Activated CD8-positive, alpha-beta T cell treated with anti-CD3 and anti-CD28 coated beads for 36 hours (primary cell): ENCODE measurements at regions not wholly inside any gene's neighbourhood (a gene's known extent, or its start where the extent isn't known, plus 50 kb on each side); places are given as distances from the start of the nearest gene placed in this dataset.

Source experiments
- ATAC-seq: fragments of 200-7000 bp; cut with Tn5 transposase; one replicate; pipeline ENCODE4 v1.10.0; 2021; ENCODE audit warnings: mild to moderate bottlenecking, moderate library complexity
- CTCF ChIA-PET: fragments of 350-600 bp; sonication (Branson Sonifier 250); formaldehyde crosslinking; loops from one replicate; lab custom pipeline; 2021; ENCODE audit warnings: antibody characterized with exemption; lab: Charles Lee
- POLR2A ChIA-PET: fragments of 350-600 bp; sonication (Branson Sonifier 250); formaldehyde crosslinking; loops from one replicate; lab custom pipeline; 2021; ENCODE audit warnings: antibody characterized with exemption; lab: Charles Lee
- DNase-seq: peaks from one replicate; pipeline ENCODE4 v3.0.0-alpha.2; 2020
- H3K27ac Mint-ChIP-seq: one replicate; pipeline ENCODE4 v1.8.0; 2021; ENCODE audit warnings: mild to moderate bottlenecking, mixed read lengths
- H3K27me3 Mint-ChIP-seq: one replicate; pipeline ENCODE4 v1.8.0; 2021; ENCODE audit warnings: mixed read lengths
- H3K36me3 Mint-ChIP-seq: one replicate; pipeline ENCODE4 v1.8.0; 2021; ENCODE audit warnings: low read depth, mixed read lengths
- H3K4me1 Mint-ChIP-seq: one replicate; pipeline ENCODE4 v1.8.0; 2021; ENCODE audit warnings: low read depth, mixed read lengths
- H3K4me3 Mint-ChIP-seq: one replicate; pipeline ENCODE4 v1.8.0; 2021; ENCODE audit warnings: mild to moderate bottlenecking, moderate library complexity, mixed read lengths
- H3K9me3 Mint-ChIP-seq: one replicate; pipeline ENCODE4 v1.8.0; 2021; ENCODE audit warnings: mixed read lengths
- intact Hi-C: fragments of 100-400 bp; cut with micrococcal nuclease; formaldehyde crosslinking; loops from one replicate; pipeline ENCODE4 v1.10.0; 2022
- TF ChIP-seq, protein P1 (sequence below): fragments of 200-600 bp; IDR thresholded peaks from one replicate; pipeline ENCODE4 v1.8.0; 2022; ENCODE audit warnings: antibody characterized with exemption, mild to moderate bottlenecking

DNA sequence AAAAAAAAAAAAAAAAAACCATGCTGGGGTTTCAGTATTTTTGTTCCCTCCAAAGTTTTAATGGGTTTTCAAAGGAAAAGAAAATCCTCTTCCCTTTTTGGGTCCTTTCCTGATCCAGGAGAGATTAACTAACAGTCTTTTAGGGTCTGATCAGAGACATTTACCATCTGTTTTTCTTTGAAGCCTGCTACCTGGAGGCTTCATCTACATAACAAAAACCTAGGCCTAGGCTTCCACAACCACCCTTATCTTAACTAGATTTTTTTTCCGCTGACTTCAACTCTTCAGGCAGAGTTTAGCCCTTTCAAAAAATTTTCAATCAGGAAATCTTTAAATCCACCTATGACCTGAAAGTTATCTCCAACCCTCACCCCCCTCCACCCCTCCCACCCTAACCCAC is 154.7 kb downstream of the MBD2 start:
- intact Hi-C loops: no loop called here
- Mint-ChIP-seq H3K9me3 (peaks cover 3% of the 10 kb centered on the region), H3K27ac (no peak overlapping the region), H3K4me1 (no peaks in the 10 kb centered on the region), H3K27me3 (peaks cover 2% of the 10 kb centered on the region), H3K4me3 (no peak overlapping the region), H3K36me3 (no peaks in the 10 kb centered on the region)
- ChIA-PET POLR2A (no interaction called here), CTCF (interaction anchor here (1.4 kb wide), 1 partner anchor 50 kb away, joined by 4 read pairs; no protein-coding TSS in a partner anchor)
- DNase-seq: no peak
- TF ChIP-seq, protein P1, sequence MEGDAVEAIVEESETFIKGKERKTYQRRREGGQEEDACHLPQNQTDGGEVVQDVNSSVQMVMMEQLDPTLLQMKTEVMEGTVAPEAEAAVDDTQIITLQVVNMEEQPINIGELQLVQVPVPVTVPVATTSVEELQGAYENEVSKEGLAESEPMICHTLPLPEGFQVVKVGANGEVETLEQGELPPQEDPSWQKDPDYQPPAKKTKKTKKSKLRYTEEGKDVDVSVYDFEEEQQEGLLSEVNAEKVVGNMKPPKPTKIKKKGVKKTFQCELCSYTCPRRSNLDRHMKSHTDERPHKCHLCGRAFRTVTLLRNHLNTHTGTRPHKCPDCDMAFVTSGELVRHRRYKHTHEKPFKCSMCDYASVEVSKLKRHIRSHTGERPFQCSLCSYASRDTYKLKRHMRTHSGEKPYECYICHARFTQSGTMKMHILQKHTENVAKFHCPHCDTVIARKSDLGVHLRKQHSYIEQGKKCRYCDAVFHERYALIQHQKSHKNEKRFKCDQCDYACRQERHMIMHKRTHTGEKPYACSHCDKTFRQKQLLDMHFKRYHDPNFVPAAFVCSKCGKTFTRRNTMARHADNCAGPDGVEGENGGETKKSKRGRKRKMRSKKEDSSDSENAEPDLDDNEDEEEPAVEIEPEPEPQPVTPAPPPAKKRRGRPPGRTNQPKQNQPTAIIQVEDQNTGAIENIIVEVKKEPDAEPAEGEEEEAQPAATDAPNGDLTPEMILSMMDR: no peak
- ATAC-seq: no peak

DNA sequence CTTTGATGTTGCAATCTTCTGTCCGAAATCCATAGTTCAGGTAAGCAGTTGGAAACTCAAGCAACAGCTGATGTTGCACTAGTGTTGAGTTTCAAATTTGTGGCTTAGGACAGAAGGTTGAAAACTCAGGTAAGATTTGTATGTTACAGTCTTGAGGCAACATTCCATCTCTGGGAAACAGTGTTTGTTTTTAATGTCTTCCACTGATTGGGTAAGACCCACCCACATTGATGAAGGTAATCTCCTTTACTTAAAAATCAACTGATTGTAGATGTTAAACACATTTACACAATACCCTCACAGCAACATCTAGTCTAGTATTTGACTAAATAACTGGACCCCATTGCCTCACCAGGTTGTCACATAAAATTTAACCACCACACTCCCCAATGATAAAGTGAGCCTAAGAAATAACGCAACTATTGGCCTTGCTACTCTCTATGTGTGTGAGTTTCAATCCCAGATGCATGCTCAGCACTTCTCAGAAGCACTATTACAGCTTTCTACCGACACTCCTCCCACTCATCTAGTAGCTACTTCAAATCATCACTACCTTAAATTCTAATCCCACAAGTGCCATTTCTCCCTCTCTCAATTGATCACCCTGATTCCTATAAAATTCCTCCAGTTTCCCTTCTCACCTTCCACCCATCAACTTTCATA is 164.0 kb downstream of the MBD2 start:
- no peaks in the 10 kb centered on the region for H3K9me3 Mint-ChIP-seq
- DNase-seq: no peak
- CTCF ChIA-PET: no interaction called here
- POLR2A ChIA-PET: no interaction called here
- no peak overlapping the region for H3K27ac Mint-ChIP-seq
- no peaks in the 10 kb centered on the region for H3K36me3 Mint-ChIP-seq
- intact Hi-C loops: no loop called here
- TF ChIP-seq, protein P1: no peak
- peaks cover 7% of the 10 kb centered on the region for H3K27me3 Mint-ChIP-seq
- no peak for ATAC-seq
- no peaks in the 10 kb centered on the region for H3K4me1 Mint-ChIP-seq
- no peak overlapping the region for H3K4me3 Mint-ChIP-seq

DNA sequence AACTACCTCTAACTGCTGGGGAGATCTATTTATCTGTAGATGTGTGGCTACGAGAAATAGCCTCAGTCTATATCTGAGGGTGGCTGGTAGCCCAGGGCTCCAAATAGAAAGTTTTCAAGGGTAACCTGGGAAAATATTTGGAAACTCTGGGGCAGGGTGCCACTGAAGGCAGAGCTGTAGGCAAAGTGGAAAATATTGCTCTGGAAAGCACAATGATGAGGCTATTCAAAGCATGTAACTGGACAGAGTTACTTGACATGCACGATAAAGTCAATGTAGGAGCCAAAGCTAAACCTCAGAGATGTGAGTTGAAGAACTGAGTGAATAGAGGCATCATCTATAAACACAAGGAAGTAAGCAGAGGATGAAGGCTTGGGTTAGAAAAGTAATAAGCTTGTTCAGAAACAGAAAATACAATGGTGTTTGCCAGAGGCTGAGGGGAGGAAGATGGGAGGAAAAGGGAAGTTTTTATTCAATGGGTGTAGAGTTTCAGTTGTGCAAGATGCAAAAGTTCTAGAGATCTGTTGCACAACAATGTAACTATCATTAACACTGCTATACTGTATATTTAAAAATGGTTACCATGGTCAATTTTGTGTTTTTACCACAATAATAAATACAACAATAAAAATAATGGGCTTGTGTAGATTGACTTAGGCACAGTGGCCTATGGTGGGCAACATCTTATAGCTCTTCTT is 171.6 kb downstream of the MBD2 start:
- H3K4me3 Mint-ChIP-seq: no peak overlapping the region
- TF ChIP-seq, protein P1: no peak
- POLR2A ChIA-PET: no interaction called here
- CTCF ChIA-PET: no interaction called here
- no peaks in the 10 kb centered on the region for H3K9me3 Mint-ChIP-seq
- H3K27me3 Mint-ChIP-seq: peaks cover 2% of the 10 kb centered on the region
- H3K27ac Mint-ChIP-seq: no peak overlapping the region
- no peaks in the 10 kb centered on the region for H3K4me1 Mint-ChIP-seq
- ATAC-seq (no peak), DNase-seq (no peak)
- H3K36me3 Mint-ChIP-seq: no peaks in the 10 kb centered on the region
- intact Hi-C loops: no loop called here

DNA sequence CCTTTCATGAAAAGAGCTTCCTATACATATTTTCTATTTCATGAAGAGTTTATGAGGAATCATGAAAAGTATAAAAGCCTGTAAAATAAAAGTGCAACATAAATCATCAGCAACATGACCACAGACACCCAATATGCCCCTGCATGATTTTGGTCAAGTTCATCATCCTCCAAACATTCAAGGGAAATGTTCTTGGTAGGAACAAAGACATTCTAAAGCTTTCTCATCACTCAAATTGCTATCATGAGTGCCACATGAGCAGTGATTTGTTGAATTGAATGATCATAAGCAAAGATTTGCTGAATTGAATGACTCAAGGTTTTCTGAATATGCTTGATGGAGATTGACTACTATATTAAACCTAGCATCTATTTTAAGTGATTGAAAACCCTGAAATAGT is 172.2 kb downstream of the MBD2 start:
- no peak overlapping the region for H3K4me3 Mint-ChIP-seq
- H3K9me3 Mint-ChIP-seq: no peaks in the 10 kb centered on the region
- TF ChIP-seq, protein P1: no peak
- H3K27ac Mint-ChIP-seq: no peak overlapping the region
- no peaks in the 10 kb centered on the region for H3K4me1 Mint-ChIP-seq
- ATAC-seq: no peak
- intact Hi-C loops: no loop called here
- H3K27me3 Mint-ChIP-seq: peaks cover 1% of the 10 kb centered on the region
- ChIA-PET POLR2A (no interaction called here), CTCF (no interaction called here)
- H3K36me3 Mint-ChIP-seq: no peaks in the 10 kb centered on the region
- DNase-seq: no peak

DNA sequence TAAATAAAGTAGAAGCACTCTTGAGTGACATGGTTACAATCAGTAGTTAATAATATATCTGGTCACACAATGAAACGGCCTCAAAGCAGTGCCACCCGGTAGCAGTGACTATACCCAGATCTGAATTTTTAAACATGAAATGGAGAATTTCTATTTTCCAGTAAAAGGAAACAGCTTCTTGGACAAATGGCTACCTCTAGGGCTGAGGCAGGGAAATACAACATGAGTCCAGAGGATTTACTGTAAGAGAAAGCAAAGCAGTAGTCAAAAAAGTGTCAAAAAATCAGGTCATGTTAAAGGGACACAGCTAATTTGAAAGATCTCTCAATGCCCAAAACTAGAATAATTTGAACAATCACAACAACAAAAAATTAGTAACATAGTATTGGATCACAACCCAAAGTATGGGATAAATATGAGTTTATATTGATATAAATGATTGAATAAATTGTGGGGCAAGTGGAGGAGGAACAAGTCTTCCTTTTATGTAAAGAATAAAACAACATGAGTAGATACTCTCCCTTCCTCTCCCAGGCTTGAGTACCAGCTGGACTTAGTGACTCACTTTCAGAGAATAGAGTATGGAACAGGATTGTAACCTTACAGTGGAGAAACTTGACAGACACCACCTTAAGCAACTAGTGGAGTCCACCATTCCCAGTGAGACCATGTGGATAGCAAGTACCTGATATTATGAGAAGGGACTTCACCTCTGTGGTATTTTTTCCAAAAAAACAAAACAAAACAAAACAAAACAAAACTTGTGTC is 180.8 kb downstream of the MBD2 start:
- ChIA-PET POLR2A (no interaction called here), CTCF (no interaction called here)
- Mint-ChIP-seq H3K4me3 (no peak overlapping the region), H3K27ac (no peak overlapping the region), H3K27me3 (peaks cover 9% of the 10 kb centered on the region), H3K4me1 (no peaks in the 10 kb centered on the region), H3K9me3 (no peaks in the 10 kb centered on the region), H3K36me3 (no peaks in the 10 kb centered on the region)
- DNase-seq (no peak), ATAC-seq (no peak)
- intact Hi-C loops: no loop called here
- TF ChIP-seq, protein P1: no peak
